HuH-7.5 (cell line): ENCODE measurements at regions not wholly inside any gene's neighbourhood (a gene's known extent, or its start where the extent isn't known, plus 50 kb on each side); places are given as distances from the start of the nearest gene placed in this dataset.
"Not testable (repeated sequence)": the region's sequence is repeated elsewhere in the genome, so short reads cannot be mapped to it uniquely, and the experiment has no call there.

ENCODE experiments used
- DNase-seq: peaks from one replicate; pipeline ENCODE4 v3.0.0; 2011; ENCODE audit warnings: low spot score

DNA sequence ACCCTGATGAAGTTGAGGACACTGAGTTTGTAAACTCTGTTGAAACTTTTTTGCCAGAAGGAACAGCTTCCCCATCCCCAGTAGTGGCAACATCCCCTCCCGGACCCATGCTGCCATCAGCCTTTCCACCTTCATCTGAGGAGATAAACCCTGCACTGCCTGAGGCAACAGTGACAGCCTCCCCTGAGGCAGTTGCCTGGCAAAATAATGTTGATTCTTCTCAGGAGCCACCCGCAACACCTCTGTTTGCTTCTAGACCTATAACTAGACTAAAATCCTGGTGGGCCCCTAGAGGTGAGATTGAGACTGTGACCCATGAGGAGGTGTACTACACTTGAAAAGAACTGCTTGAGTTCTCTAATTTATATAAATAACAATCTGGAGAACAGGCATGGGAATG, 597.6 kb upstream of the NR3C2 start:
- not testable (repeated sequence) for DNase-seq

DNA sequence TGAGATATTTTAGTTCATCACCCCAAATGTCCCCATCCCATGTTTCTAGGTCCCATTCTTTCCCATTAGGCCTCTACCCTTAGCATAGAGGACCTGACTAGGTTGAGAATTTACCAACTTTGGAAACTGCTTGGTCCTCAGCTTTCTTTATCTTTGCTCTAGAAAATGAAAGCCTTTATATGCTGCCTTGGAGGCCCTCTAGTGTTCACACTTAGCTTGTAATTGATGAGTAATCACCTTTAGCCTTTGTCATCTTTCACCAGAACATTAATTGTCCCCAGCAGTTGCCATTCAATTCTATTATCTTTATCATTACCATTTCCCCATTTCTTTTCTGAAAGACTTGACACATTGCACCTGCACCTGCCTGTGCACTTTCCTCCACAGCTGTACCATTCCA, 589.2 kb upstream of the NR3C2 start:
- DNase-seq, result no peak

DNA sequence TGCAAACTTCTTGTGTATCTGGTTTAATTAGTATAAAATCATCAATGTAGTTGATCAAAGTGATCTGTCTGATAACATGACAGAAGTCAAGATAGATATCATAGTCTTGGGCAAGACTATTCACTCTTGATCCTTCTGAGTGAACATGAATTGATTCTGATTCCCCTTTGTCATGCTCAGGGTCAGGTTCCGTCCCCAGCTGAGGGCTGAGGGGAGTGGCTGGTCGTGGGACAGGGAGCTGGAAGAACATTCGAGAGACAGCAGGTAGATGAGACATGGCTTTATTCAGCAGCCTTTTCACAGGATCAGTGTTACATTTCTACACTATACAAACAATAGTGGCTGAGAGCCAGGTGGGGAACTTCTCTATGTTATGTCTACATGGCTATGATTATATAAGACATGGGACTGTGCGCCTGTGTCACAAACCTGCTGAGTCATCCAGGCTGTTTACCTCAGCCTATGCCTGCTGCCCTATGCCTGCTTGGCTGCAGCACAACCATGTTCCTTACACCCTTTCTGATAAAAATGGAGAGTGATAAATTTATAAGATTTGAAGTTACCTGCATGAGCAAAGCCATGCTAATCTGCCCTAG, 586.9 kb upstream of the NR3C2 start:
- DNase-seq, result no peak

DNA sequence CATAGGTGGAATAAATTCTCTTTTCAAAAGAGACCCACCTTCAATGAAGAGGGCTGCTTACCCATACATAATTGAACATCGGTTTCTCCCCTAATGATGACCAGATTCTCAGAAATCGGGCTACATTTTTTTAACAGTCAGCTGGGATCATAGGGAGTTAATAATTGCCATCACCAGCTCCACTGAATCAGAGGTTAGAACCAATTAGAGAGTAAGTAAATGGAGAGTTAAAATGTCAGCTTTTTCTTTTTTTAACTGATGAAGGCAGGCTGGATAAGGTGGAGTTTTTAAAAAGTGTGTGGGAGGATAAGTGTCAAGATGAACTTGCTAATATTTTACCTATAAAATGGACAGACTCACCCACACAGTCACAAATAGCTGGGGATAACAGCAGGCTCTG, 584.5 kb upstream of the NR3C2 start:
- DNase-seq, result no peak

DNA sequence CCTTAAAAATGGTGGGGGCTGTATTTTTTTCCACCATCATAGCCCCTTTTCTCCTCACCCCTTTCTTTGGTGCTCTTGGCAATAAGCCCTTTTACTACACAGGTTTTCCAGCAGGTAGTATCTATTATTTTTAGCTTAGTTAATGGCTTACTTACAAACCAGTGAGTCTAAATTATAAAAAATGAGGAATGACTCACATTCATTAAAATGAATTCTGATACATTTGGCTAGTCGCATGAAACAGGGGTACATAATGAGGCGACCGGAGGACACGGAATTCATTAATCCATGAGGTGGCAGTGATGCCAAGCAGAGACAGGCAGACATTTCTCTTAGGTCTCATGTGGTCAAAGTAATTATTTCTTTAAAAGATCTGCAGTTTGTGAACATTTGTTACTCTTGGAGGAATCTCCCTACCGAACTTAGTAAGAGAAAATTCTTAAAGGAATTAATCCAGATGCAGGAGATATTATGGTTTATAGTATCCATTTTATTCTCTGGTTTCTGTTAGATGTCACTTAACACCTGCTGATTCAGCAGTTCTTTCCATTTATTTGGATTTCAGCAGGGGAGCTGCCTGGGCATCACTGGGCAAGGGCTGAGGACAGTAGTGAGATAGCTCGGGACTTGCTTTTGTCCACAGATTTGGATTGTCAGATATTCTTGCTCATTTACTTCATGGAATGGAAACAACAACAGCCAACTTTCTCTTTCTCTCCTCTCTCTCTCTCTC, 575.0 kb upstream of the NR3C2 start:
- no peak for DNase-seq

DNA sequence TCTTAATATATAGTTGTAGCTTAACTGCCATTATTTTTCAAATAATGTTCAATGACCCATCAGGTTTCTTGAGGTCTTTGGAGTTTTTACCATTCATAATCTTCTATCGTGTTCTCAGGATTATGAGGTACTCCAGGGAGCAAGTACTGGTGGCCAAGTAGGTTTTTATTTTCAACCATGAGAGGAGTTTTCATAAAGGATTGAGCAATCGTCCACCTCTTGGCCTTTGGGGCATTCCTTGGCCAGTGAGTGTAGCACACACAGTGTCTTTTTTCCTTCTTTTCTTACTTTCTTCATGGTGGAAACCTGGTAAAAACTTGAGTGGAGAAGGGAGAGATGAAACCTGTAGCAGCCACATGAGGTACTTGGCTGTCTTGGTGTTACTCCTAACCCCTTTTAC, 567.0 kb upstream of the NR3C2 start:
- DNase-seq, result no peak

DNA sequence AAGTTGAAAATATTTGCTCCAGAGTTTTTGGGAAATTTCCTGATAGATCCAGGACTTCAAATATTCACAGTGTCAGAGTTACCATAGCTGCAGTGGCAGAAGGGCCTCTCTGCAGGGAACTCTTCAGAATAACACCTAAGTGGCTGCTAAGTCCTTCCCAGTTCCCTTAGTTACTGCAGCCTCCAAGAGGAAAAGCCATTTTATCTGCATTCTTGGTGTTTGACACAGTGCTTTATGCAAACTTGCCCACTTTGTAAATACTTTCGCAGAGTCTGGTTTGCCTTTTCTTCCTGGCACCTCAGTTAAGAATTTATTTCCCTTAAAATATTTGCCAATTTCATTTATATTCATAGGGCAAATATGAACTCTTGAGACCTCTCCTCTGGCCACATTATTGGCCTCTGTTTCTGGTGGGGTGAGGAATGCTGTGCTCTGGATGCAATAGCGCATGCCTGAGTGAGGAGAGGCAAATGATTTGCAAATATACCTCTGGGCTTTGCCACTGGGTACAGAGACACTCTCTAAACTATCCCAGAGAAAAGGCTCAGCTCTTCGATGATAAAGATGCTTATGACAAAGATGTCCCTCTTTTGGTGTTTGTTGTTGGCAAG, 566.3 kb upstream of the NR3C2 start:
- no peak for DNase-seq

DNA sequence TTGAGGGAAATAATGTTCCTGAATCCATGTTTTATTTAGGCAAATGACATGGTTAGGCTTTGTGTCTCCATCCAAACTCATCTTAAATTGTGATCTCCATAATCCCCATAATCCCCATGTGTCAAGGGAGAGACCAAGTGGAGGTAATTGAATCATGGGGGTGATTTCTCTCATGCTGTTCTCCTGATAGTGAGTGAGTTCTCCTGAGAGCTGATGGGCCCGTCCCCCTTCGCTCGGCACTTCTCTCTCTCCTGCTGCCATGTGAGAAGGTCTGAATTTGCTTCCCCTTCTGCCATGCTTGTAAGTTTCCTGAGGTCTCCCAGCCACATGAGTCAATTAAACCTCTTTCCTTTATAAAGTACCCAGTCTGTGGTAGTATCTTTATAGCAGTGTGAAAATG, 563.0 kb upstream of the NR3C2 start:
- no peak for DNase-seq

DNA sequence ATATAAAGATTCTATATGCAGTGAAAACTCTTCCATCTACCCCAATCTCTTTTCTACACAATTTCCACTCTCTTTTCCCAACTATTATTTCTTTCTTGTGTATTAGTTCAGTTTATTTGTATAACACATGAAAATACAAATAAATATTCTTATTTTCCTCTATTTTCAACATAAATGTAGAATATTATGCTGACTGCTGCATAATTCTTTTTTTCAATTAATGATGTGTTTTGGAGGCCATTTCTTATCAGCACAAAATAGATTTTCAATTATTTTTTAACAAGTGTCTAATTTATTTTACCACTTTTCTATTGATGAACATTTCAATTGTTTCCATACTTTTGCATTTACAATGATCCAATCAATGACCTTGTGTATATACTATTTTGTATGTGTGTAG, 557.7 kb upstream of the NR3C2 start:
- no peak for DNase-seq

DNA sequence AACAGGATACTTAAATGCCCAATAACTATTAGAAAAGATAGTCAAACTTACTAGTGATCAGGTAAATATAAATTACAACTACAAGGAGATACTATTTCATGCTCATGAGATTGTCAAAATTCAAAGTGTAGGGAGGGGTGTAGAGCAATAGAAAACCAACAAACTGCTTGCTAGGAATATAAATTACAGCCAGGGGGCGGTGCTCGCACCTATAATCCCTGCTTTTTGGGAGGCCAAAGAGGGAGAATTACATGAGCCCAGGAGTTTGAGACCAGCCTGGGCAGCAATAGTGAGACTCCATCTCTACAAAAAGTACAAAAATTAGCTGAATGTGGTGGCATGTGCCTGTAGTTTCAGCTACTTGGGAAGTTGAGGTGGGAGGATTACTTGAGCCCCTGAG, 556.5 kb upstream of the NR3C2 start:
- no peak for DNase-seq

DNA sequence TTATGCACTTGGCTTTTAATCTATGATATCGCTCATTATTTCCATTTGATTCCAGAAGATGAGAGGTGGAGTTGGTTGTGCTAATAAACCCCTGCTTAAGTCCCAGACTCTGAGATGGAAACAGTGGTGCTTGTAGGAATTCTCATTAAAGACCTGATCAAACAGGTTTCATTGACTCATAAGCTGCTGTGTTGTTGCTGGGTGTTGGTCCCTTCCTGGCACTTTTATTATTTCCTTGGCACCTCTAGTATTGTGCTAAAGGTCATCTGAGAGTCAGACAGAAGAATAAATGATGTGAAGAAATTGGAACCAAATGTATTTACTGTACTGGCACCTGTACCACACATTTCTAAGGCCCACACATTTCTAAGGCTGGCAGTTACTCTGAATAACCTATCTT, 544.7 kb upstream of the NR3C2 start:
- DNase-seq, result no peak

DNA sequence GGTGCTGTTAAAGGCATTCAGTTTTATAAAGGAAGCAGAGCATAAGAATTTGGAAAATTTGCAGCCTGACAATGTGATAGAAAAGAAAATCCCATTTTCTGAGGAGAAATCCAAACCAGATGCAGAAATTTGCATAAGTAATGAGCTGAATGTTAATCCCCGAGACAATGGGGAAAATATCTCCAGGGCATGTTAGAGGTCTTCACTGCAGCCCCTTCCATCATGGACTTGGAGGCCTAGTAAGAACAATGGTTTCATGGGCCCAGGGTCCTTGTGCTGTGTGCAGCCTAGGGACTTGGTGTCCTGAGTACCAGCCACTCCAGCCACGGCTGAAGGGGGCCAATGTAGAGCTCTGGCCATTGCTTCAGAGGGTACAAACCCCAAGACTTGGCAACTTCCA, 542.7 kb upstream of the NR3C2 start:
- DNase-seq, result no peak

DNA sequence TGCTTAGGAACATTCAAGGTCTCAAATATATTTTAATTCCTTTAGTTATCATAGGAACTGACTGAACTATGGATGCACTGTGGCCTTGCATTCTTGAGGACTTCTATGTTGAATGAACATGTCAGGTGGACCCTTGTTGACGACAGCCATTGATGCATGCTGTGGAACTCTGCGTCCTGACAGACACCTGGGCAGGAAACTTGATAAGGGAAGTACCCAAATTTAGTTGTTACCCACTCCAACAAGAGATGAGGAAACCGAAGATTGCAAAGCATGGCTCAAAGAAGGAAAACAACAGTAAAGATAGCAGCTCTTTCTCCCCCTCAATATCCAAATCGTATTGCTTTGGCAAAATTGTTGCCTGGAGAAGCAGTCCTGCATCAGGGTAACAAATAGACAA, 540.0 kb upstream of the NR3C2 start:
- DNase-seq, result no peak

DNA sequence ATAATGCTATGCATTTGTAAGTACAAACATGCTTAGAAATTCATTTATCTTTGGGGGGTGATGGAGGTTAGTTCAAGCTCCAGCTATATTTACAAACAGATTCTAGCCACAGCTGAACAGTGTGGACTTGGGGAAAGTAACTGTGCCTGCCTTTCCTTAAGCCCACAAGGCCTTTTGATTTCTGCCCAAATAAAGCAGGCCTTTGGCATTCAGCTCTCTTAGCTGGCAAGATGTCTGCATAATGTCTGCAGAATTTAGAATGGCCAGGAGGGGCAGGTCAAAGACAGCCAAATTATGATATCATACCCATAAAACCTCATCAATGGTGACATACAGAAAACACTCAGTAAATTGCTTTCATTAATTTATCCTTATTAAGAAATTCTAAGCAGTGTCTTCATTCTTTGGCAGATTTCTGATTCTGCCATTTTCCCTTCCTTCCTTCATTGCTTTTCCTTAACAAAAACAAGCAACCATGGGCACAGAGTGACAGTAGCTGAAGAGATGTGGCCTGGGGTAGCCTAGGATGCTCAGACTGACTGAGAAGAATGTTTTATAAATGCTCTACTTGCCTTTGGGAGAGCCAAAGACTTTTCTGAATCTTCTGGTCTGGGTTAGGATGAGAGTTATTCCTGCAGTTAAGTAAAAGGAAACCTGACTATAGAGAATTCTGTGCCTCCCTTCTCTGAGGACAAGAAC, 538.7 kb upstream of the NR3C2 start:
- DNase-seq, result no peak

DNA sequence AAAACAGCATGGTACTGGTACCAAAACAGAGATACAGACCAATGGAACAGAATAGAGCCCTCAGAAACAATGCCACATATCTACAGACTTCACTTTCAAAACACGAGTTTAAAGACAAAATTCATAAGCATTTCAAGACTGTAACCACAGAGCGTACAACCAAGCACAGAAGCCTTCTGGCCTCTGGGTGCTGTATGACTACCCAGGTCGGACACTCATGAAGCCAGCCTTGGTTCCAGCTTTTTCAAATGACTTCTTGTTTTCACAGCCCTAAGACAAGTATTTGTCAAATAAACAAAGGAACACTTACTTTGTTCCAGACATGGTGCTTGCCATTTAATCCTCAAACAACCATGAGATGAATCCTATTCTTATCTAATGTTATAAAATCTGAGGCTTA, 536.1 kb upstream of the NR3C2 start:
- no peak for DNase-seq

DNA sequence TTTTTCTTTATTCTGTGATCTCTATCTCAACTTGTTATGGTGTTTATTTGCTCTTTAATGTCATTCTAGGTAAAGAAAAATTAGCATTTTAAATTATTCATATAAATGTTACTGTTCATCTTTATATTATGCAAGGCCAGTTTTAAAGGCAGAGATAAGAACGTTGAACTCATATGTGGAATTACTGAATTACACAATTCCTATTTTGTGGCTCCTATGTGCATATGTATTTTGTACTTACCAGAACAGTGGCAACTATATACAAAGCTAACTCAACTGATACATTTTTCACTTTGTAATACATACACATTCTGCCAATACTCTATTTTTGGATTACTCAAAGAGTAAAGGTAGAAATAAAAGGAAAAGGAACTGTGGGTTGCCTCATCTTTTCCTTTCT, 533.2 kb upstream of the NR3C2 start:
- DNase-seq, result no peak

DNA sequence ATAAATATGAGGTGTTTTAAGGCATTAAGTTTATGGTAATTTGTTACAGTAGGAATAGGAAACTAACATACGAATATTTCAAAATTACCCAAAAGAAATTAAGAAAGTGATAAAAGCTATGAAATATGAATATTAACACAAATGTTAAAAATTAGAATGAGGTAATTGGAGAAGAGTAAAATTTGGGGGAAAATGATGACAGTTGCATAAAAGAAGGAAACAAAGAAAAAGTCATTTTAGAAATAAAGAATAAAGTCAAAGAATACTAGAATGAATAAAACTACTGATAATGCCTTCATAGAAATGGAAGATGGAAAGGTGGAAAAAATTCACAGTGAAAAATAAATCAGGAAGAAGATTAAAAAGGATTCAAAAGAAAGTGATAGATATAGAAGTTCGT, 522.9 kb upstream of the NR3C2 start:
- DNase-seq, result no peak

DNA sequence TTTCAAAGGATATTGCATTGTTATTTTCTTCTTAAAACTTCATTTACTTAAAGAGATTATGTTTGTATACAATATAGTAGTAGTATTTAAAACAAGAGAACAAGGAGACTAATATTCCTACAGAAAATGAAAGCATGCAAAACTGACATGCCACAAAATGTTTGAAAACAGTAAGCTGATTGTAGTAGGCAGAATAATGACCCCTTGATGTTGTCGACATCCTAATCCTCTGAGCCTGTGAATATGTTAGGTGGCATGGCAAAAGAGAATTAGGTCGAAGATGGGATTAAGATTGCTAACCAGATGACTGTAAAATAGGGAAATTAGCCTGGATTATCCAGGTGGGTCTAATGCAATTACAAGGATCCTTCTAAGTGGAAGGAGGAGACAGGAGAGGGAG, 522.2 kb upstream of the NR3C2 start:
- DNase-seq, result no peak

DNA sequence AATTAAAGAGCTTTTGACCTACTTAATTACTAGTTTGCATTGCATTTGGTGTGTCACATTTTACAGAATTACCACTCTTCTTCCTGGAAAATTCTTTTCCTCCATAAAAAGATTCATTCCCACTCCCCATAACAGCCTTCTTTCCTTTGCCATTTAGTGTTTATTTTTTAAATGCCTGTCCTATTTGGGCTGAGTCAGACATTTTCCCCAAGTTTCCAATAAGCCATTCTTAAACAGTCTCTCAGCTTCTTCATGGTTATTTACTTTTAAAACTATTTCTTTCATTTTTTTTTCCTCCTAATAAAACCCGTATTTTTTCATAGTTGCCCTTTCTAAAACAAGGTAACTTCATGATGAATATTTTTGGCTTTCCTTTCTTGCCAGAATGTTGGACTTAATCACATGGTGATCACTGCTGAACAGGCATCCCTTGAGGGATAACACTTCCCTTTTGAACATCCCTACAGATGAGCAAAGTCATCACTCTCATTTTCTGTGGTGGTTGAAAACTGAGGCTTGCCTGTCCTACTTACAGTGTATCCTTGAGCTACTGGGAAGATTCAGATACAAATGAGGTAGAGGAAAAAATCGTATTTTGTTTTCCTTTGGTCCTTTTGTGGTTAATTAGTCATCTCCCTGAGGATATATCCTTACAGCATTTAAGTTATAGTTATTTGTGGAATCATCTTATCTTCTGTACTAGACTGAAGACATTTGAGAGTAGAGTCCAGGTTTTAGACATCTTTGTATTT, 520.5 kb upstream of the NR3C2 start:
- DNase-seq, result no peak

DNA sequence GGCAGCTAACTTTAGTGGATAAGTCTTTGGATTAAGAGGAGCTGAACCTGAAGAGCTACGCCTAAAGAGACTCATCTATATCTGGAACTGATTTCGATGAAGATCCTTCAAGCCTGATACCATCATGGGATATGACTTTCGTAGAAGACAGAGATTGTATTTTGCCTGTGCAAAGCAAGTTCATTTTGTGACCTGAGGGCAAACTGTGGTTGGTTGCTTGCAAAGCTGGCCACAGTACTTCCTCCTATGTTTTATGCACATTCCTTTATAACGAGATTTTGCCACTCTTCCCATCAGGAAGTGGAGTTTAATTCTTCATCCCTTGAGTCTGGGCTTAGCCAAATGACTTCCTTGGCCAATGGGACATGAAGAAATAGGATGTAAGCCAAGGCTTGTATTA, 519.3 kb upstream of the NR3C2 start:
- no peak for DNase-seq

DNA sequence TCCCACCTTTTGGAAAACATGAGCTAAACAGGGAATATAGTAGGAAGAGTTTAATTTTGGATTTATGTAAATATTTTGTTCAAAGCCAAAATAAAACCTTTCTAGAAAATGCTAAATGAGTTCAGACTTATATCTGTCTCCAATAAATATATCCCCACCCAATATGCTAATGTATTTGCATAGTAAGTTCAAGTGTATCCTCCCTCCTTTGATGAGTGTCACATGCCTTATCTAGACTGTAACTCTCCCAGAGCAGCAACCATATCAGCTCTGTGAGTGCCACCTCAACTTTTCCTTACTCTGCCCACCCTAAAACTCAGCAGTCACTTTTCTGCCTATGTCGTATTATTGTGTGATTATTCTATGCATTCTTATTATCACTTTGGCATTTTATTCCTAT, 516.1 kb upstream of the NR3C2 start:
- no peak for DNase-seq

DNA sequence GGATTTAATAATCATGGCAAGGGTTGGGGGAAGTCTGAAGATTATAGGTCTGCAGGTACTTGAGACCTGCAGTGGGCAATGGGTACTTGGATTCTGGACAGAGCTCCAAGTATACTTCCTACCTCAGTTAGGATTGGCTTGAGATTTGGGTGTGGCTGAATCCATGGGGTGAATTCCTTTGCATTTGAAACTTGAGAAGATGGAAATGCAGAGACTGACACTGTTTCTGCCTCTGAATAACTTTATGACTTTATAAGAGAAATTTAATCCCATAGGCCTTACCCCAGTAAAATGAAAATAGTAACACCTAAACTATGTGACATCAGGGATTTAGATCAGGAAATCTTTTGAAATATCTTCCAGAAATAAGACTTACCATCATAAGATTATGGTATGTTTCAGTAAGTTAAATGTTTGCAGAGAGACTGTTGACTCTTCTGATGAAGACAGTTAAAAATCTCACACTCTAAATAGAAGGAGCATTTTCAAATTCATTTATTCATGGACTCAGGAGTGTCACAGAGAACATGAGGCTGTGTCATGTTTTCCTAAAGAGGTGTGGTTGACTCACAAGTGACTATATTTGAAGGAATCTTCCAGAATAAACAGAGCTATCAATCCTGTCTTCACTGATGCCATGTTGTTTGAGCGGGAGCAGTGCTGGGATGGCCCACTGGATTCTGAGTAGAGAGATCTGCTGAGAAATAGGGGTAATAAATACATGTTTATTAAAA, 513.5 kb upstream of the NR3C2 start:
- DNase-seq, result no peak
